Muscle layer of colon (tissue), 2 donors: ENCODE measurements at regions not wholly inside any gene's neighbourhood (a gene's known extent, or its start where the extent isn't known, plus 50 kb on each side); places are given as distances from the start of the nearest gene placed in this dataset.
"Not testable (repeated sequence)": the region's sequence is repeated elsewhere in the genome, so short reads cannot be mapped to it uniquely, and the experiment has no call there.

Experiments used
- H3K27ac ChIP-seq: one replicate; pipeline ENCODE4 v1.7.0; 2013; ENCODE audit warnings: low read depth, mild to moderate bottlenecking, low read length, moderate library complexity
- H3K27me3 ChIP-seq, 2 donors: one replicate each; pipeline ENCODE4 v1.7.0; 2013; ENCODE audit warnings: low read length in 2 of 2, mild to moderate bottlenecking in 2 of 2; ENCODE audit not compliant: insufficient read depth in 2 of 2, control insufficient read depth in 1 of 2
- H3K36me3 ChIP-seq: one replicate; pipeline ENCODE4 v1.7.0; 2013; ENCODE audit warnings: mild to moderate bottlenecking, low read length; ENCODE audit not compliant: insufficient read depth
- H3K4me1 ChIP-seq: one replicate; pipeline ENCODE4 v1.7.0; 2013; ENCODE audit warnings: mild to moderate bottlenecking, low read length; ENCODE audit not compliant: insufficient read depth
- H3K4me3 ChIP-seq, 2 donors: one replicate each; pipeline ENCODE4 v1.7.0; 2013; ENCODE audit warnings: low read length in 2 of 2, low read depth in 1 of 2, mild to moderate bottlenecking in 1 of 2, moderate library complexity in 1 of 2
- H3K9ac ChIP-seq: one replicate; pipeline ENCODE4 v1.7.0; 2013; ENCODE audit warnings: low read length
- H3K9me3 ChIP-seq: one replicate; pipeline ENCODE4 v1.7.0; 2013; ENCODE audit warnings: mild to moderate bottlenecking, low read length
- donor health status: abdominal sarcoma.
- donor health status: Adenocarcinoma of cecum.

- Histone ChIP-seq H3K9me3 (no peaks in the 10 kb centered on the region), H3K4me3 (no peak overlapping the region), H3K27ac (no peak overlapping the region)
Observed at GRCh38 chr1:101373570-101373969, 136.8 kb downstream of the S1PR1 start.

DNA sequence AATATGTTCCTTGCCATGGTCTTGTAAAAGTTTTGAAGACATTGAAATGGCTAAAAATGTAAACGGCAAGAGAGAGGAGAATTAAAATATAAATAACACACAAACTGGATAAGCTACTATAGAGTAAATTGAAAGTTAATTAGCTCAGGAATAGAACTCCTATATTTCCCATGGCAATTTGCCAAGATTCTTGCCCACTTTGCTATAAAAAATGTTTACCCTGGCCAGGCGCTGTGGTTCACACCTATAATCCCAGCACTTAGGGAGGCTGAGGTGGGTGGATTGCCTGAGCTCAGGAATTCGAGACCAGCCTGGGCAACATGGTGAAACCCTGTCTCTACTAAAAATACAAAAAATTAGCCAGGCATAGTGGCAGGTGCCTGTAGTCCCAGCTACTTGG is 138.6 kb downstream of the S1PR1 start:
- not testable (repeated sequence) for H3K36me3 ChIP-seq, H3K27me3 ChIP-seq, H3K4me1 ChIP-seq, H3K9ac ChIP-seq, H3K9me3 ChIP-seq, H3K4me3 ChIP-seq, H3K27ac ChIP-seq

More at GRCh38 chr1:101373570-101373969, 136.8 kb downstream of the S1PR1 start:
- H3K9ac ChIP-seq, result no peak overlapping the region
- no peaks in the 10 kb centered on the region for H3K4me1 ChIP-seq
- H3K27me3 ChIP-seq, result no peaks in the 10 kb centered on the region
- no peaks in the 10 kb centered on the region for H3K36me3 ChIP-seq

DNA sequence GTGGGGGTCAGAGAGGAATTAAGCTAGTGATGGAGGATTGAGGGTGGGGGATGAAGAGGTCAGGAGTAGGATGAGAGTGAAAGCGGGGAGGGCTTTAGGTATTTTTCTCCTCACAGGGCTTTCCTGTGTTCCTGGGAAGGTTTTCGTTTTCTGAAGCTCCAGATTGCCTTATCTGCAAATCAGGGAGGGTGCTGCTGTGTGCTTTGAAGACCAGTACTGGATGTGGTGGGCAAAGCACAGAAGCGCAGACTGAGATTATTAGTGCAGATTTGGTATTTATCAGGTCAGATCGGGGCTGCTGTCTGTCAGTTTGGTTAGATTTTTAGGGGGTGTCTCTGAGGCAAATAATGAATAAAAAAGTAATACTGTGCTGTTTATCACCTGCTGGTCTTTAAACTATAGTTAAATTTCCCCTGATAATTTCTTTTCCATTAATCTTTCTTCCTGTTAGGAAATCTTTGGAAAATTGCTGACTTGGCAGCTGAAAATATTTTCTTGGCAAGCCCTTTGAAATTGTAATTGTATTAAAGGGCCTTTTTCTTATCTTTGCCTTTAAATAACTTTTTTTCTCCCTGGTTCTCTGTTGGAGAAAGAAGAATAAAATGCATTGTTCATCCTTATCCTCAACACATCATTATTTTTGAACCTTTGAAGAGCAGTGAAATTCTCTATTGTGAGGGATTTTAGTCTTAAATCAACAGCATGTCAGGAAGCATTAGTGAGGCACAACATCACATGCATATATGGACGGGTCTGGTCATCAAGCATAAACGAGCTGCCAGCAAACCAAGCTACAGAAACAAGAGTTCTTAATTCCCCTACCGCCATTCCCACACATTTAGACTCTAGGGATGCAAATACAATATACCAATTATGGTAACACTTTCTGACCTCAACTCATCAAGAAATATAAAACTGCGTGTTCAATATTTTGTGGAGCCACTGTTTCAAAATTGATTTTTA is 139.6 kb downstream of the S1PR1 start:
- H3K4me1 ChIP-seq, result no peaks in the 10 kb centered on the region
- H3K36me3 ChIP-seq, result no peaks in the 10 kb centered on the region
- no peak overlapping the region for H3K27ac ChIP-seq
- no peaks in the 10 kb centered on the region for H3K9me3 ChIP-seq
- H3K9ac ChIP-seq, result no peak overlapping the region
- no peaks in the 10 kb centered on the region for H3K27me3 ChIP-seq
- no peak overlapping the region for H3K4me3 ChIP-seq

DNA sequence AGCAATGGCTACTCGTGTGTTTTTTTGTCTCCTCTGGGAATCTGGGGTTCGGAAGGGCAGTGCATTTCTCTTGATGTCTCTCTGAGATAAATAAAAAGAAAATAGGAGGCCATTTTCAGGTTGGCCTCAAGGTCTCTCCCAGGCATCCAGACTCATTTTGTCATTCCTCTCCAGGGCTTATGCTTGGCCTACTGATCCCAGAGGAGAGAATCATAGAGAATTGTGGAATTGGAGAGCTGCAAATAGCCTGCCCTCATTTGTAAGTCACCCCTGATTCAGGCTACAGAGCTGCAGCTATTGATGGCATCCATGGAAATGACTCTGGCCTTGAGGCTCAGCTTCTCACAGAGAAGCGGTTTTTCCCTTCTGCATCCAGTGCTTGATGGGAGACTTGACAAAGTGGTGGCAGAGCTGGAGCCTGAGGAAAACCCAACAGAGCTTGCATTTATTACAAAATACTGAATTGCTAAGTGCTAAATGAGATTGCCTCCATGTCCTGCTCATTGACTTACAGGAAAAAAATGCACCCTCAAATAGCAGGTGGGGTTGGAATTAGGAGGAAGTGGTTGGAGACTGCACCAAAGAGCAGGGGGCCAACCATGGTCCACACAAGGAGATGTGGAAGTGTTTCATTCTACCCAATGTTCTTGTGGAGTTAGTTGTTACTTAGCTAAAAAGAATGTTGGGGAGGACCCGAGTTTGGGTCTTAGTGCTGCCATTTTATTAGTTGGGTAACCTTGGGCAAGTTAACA is 140.4 kb downstream of the S1PR1 start:
- Histone ChIP-seq H3K36me3 (no peaks in the 10 kb centered on the region), H3K9ac (no peak overlapping the region), H3K27ac (no peak overlapping the region), H3K27me3 (no peaks in the 10 kb centered on the region), H3K4me3 (no peak overlapping the region), H3K4me1 (no peaks in the 10 kb centered on the region), H3K9me3 (no peaks in the 10 kb centered on the region)

DNA sequence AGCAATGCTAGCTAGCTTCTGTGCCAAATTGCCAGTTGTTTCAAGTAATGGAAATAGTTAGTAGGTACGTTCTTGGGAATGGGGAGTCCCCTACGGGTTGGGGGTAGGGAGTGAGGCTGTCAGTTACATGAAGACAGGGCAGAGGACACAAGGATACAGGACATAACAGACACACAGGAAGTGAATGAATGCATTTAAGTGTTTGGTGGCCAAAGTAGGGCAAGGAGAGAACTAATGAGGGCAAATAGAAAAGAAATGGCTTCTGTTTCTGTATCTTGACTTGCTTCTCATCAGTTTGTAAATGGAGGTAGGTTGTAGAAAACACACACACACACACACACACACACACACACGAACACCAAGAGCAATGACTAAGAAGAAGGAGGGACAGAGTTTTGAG is 142.2 kb downstream of the S1PR1 start:
- H3K27me3 ChIP-seq, result no peaks in the 10 kb centered on the region
- H3K4me1 ChIP-seq, result no peaks in the 10 kb centered on the region
- no peak overlapping the region for H3K27ac ChIP-seq
- H3K9me3 ChIP-seq, result no peaks in the 10 kb centered on the region
- no peaks in the 10 kb centered on the region for H3K36me3 ChIP-seq
- no peak overlapping the region for H3K4me3 ChIP-seq
- no peak overlapping the region for H3K9ac ChIP-seq

GRCh38 chr1:101379950-101380349 is 143.1 kb downstream of the S1PR1 start:
- H3K4me1 ChIP-seq, result no peaks in the 10 kb centered on the region
- no peaks in the 10 kb centered on the region for H3K9me3 ChIP-seq
- no peak overlapping the region for H3K4me3 ChIP-seq
- no peaks in the 10 kb centered on the region for H3K36me3 ChIP-seq
- no peak overlapping the region for H3K9ac ChIP-seq
- no peak overlapping the region for H3K27ac ChIP-seq
- no peaks in the 10 kb centered on the region for H3K27me3 ChIP-seq

GRCh38 chr1:101382135-101382534 is 145.3 kb downstream of the S1PR1 start:
- no peaks in the 10 kb centered on the region for H3K36me3 ChIP-seq
- no peak overlapping the region for H3K27ac ChIP-seq
- H3K4me3 ChIP-seq, result no peak overlapping the region
- H3K4me1 ChIP-seq, result no peaks in the 10 kb centered on the region
- H3K27me3 ChIP-seq, result no peaks in the 10 kb centered on the region
- no peaks in the 10 kb centered on the region for H3K9me3 ChIP-seq
- H3K9ac ChIP-seq, result no peak overlapping the region

DNA sequence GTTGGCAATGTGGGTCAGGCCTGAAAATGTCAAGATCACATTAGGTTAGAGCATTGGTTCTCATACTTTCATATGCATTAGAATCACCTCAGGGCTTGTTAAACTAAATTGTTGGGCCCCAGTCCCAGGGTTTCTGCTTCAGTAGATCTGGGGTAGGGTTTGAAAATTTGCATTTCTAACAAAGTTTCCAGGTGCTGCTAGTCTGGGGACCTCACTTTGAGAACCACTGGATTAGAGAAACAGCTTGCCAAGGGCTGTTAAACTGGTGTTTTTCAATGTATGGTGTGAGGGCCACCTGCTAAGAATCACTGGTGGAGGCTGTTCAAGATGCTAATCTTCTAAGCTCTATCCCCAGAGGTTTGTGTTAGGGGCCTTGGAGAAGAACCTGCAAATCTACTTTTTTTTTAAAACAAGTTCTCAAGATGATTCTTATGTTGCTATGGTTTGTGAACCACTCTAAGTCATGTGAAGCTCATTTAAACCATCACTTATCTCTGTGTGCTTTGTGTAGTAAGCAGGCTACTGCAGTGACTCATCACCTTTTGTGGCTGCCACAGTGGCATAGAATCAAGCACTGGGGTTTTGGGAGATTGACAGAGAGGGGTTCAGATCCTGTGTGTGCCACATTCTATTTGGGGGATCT is 152.2 kb downstream of the S1PR1 start:
- no peaks in the 10 kb centered on the region for H3K9me3 ChIP-seq
- H3K9ac ChIP-seq, result no peak overlapping the region
- H3K36me3 ChIP-seq, result no peaks in the 10 kb centered on the region
- no peaks in the 10 kb centered on the region for H3K27me3 ChIP-seq
- H3K27ac ChIP-seq, result no peak overlapping the region
- H3K4me3 ChIP-seq, result no peak overlapping the region
- H3K4me1 ChIP-seq, result no peaks in the 10 kb centered on the region

DNA sequence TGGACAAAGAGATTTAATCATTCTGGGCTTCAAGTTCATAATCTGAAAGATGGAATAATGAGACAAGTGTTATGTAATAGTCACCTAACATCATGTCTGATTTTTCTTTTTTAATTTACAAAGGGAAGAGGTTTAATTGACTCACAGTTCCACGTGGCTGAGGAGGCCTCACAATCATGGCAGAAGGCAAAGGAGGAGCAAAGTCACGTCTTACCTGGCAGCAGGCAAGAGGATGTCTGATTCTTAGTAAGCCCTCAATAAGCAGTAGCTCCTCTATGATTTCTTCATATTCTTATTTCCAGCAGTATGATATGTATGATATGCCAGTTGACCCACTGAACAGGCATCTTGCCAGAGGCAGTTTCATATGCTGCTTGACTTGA is 152.7 kb downstream of the S1PR1 start:
- Histone ChIP-seq H3K4me3 (no peak overlapping the region), H3K9ac (no peak overlapping the region), H3K36me3 (no peaks in the 10 kb centered on the region), H3K27ac (no peak overlapping the region), H3K9me3 (no peaks in the 10 kb centered on the region), H3K27me3 (no peaks in the 10 kb centered on the region), H3K4me1 (no peaks in the 10 kb centered on the region)

DNA sequence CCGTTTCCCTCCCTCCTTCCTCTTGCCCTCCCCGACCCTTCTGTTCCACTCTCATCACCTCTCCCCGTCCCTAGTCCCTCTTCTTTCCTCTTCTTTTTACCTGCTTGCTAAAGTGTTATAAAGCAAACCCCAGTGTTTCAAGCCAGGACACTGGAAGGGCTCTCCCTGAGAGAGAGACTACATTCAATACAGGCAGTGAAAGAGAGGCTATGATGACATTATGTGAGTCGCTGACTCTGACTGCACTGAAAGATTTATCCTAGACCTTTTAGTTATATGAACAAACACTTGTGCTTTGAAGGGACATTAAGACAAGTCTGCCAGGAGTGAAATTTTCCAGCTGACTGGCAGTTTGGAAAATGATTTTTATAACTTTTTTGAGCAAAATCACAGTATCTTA is 155.7 kb downstream of the S1PR1 start:
- Histone ChIP-seq H3K27me3 (no peaks in the 10 kb centered on the region), H3K9me3 (no peaks in the 10 kb centered on the region), H3K4me3 (no peak overlapping the region), H3K27ac (no peak overlapping the region), H3K4me1 (no peaks in the 10 kb centered on the region), H3K36me3 (no peaks in the 10 kb centered on the region), H3K9ac (no peak overlapping the region)

DNA sequence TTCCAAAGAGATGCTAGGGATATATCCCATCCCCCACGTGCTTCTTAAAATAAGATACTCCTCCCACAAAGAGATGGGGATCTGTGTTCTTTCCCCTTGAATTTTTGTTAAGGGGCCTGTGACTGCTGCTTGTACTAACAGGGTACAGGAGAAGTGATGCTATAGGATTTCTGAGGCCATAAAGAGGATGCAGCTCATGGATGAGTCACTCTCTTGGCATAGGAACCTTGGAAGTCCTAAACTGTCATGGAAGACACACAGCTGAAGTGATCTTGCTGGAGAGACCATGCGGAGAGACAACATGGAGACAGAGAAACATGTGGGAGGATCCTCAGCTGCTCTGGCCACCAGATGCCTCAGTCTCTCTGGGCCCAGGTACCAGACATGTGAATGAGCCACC is 157.2 kb downstream of the S1PR1 start:
- Histone ChIP-seq H3K4me3 (no peak overlapping the region), H3K9me3 (no peaks in the 10 kb centered on the region), H3K4me1 (no peaks in the 10 kb centered on the region), H3K36me3 (no peaks in the 10 kb centered on the region), H3K9ac (no peak overlapping the region), H3K27me3 (no peaks in the 10 kb centered on the region), H3K27ac (no peak overlapping the region)
